ENCODE measurements at regions not wholly inside any gene's neighbourhood (a gene's known extent, or its start where the extent isn't known, plus 50 kb on each side); places are given as distances from the start of the nearest gene placed in this dataset.

DNA sequence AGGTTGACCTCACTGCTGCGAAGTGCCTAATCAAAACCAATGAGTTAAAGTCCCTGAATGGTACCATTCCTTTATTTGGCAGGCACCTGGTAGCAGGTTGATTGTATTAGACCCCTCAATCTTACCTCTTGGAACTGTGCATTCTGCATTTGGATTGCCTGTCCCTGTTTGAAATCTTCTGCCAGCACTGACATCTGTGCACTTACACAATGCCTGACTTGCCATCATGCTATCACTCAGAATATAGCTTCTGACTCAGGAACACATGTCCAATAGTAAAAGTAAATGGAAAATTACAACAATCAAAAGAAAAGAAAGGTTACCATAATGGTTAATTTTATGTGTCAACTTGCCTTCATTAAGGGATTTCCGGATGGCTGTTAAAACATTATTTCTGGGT is 366.0 kb upstream of the PDGFD start:
- Histone ChIP-seq H2AFZ (ENCODE audit: low read length, unreplicated experiment) (no peak overlapping the region), H3K27me3 (ENCODE audit: insufficient read depth, low read length) (no peaks in the 10 kb centered on the region), H3K27ac (ENCODE audit: low read depth, low read length) (no peak overlapping the region), H3K4me3 (ENCODE audit: low read depth, low read length) (no peak overlapping the region), H3K79me2 (ENCODE audit: control insufficient read depth, insufficient read depth, low read length, unreplicated experiment) (no peaks in the 10 kb centered on the region), H3K36me3 (ENCODE audit: insufficient read depth, low read length) (no peaks in the 10 kb centered on the region), H3K4me1 (ENCODE audit: control insufficient read depth, insufficient read depth, low read length, unreplicated experiment) (peaks cover 12% of the 10 kb centered on the region)

DNA sequence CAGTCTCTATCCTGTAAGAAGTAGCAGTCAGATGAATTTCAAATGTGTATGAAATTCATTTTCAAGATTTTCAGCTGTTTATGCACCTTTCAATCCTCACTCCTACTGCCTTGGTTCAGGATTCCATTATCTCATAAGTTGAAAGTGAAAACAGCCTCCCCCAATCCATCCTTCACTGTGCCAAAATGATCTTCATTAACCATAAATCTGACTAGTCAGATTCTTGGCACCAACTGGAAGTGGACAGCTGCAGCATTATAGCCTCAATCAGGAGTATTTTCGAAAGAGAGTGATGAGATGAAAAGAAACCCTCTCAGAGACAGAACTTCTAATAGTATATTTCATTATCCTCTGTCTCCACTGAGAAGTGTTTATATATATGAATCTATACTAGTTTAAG is 365.3 kb upstream of the PDGFD start:
- peaks cover 6% of the 10 kb centered on the region for H3K4me1 ChIP-seq (ENCODE audit: control insufficient read depth, insufficient read depth, low read length, unreplicated experiment)
- no peak overlapping the region for H2AFZ ChIP-seq (ENCODE audit: low read length, unreplicated experiment)
- H3K79me2 ChIP-seq (ENCODE audit: control insufficient read depth, insufficient read depth, low read length, unreplicated experiment), result no peaks in the 10 kb centered on the region
- no peaks in the 10 kb centered on the region for H3K36me3 ChIP-seq (ENCODE audit: insufficient read depth, low read length)
- H3K4me3 ChIP-seq (ENCODE audit: low read depth, low read length), result no peak overlapping the region
- no peaks in the 10 kb centered on the region for H3K27me3 ChIP-seq (ENCODE audit: insufficient read depth, low read length)
- no peak overlapping the region for H3K27ac ChIP-seq (ENCODE audit: low read depth, low read length)

DNA sequence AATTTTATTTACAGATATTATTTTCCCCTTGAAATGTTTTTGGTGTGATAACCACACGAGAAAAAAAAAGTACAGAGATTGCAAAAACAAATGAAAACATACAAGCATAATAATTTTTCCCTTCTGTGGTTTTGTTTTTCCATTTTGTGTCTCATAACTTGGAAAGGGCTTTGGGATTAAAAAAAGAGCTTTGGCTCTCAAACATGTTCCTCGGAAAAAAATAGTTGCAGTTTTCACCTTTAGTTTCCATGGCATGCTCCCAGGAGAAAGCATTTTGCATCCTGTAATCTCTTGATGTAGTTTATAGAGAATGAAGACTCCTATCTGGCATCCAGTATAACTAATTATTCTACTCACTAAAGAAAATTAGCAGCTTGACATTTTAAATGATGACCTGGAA is 362.1 kb upstream of the PDGFD start:
- Histone ChIP-seq H3K4me3 (ENCODE audit: low read depth, low read length) (no peak overlapping the region), H2AFZ (ENCODE audit: low read length, unreplicated experiment) (no peak overlapping the region), H3K36me3 (ENCODE audit: insufficient read depth, low read length) (no peaks in the 10 kb centered on the region), H3K27ac (ENCODE audit: low read depth, low read length) (no peak overlapping the region), H3K79me2 (ENCODE audit: control insufficient read depth, insufficient read depth, low read length, unreplicated experiment) (no peaks in the 10 kb centered on the region), H3K27me3 (ENCODE audit: insufficient read depth, low read length) (no peaks in the 10 kb centered on the region), H3K4me1 (ENCODE audit: control insufficient read depth, insufficient read depth, low read length, unreplicated experiment) (no peaks in the 10 kb centered on the region)

DNA sequence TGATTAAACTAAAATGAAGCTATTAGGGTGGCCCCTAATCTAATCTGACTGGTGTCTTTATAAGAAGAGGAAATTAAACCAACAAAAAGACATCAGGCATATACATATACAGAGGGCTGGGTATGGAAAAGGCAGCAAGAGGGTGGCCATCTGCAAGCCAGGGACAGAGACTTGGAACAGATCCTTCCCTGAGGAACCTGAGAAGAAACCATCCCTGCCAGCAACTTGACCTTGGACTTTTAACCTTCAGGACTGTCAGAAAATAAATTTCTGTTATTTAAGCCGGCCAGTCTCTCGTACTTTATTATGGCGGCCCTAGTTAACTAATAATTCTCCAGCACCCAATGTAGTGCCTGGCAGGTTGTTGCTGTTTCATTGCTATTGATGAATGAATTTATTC is 361.5 kb upstream of the PDGFD start:
- Histone ChIP-seq H3K27ac (ENCODE audit: low read depth, low read length) (no peak overlapping the region), H3K27me3 (ENCODE audit: insufficient read depth, low read length) (no peaks in the 10 kb centered on the region), H2AFZ (ENCODE audit: low read length, unreplicated experiment) (no peak overlapping the region), H3K4me1 (ENCODE audit: control insufficient read depth, insufficient read depth, low read length, unreplicated experiment) (no peaks in the 10 kb centered on the region), H3K79me2 (ENCODE audit: control insufficient read depth, insufficient read depth, low read length, unreplicated experiment) (no peaks in the 10 kb centered on the region), H3K36me3 (ENCODE audit: insufficient read depth, low read length) (no peaks in the 10 kb centered on the region), H3K4me3 (ENCODE audit: low read depth, low read length) (no peak overlapping the region)

DNA sequence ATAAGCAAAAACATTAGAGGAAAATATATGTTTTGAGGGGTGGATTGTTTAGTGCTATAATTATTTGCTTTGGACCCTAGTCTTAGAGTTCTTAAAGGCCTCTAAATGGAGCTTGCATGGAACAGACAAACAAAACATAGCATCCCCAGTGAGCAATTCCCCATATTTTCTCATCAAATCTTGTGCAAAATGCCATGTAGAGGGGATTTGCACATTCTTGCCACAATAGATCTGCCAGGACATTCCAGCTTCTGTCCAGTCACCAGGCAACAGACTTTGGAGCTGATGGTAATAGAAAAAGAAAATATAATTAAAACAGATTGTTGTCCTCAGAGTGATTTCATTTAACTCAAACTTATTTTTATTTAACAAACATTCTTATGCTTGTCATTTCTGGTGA is 360.3 kb upstream of the PDGFD start:
- Histone ChIP-seq H3K27ac (ENCODE audit: low read depth, low read length) (no peak overlapping the region), H2AFZ (ENCODE audit: low read length, unreplicated experiment) (no peak overlapping the region)

DNA sequence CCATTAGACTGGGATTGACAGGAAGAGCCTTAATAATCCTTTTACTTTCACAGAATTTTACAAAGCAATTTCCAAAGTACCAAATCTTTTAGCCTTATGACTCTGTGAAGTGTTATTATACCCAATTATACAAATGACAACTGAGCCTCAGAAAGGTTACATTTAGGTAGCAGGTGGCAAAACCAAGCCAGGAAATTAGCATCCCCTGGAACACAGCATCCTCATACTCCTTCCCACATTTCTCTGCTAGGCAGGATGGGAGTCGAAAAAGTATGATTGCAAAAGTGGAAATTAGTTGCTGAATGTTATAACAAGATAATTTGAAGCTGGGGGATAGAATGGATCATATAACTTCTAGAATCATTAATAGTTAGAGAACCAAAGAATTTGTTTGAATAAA is 359.7 kb upstream of the PDGFD start:
- H3K36me3 ChIP-seq (ENCODE audit: insufficient read depth, low read length), result no peaks in the 10 kb centered on the region
- no peaks in the 10 kb centered on the region for H3K27me3 ChIP-seq (ENCODE audit: insufficient read depth, low read length)
- H3K27ac ChIP-seq (ENCODE audit: low read depth, low read length), result no peak overlapping the region
- no peak overlapping the region for H3K4me3 ChIP-seq (ENCODE audit: low read depth, low read length)
- H3K79me2 ChIP-seq (ENCODE audit: control insufficient read depth, insufficient read depth, low read length, unreplicated experiment), result no peaks in the 10 kb centered on the region
- no peaks in the 10 kb centered on the region for H3K4me1 ChIP-seq (ENCODE audit: control insufficient read depth, insufficient read depth, low read length, unreplicated experiment)
- no peak overlapping the region for H2AFZ ChIP-seq (ENCODE audit: low read length, unreplicated experiment)

More for the DNA sequence above, 360.3 kb upstream of the PDGFD start:
- no peaks in the 10 kb centered on the region for H3K4me1 ChIP-seq (ENCODE audit: control insufficient read depth, insufficient read depth, low read length, unreplicated experiment)
- no peak overlapping the region for H3K4me3 ChIP-seq (ENCODE audit: low read depth, low read length)
- H3K27me3 ChIP-seq (ENCODE audit: insufficient read depth, low read length), result no peaks in the 10 kb centered on the region
- no peaks in the 10 kb centered on the region for H3K79me2 ChIP-seq (ENCODE audit: control insufficient read depth, insufficient read depth, low read length, unreplicated experiment)
- H3K36me3 ChIP-seq (ENCODE audit: insufficient read depth, low read length), result no peaks in the 10 kb centered on the region

DNA sequence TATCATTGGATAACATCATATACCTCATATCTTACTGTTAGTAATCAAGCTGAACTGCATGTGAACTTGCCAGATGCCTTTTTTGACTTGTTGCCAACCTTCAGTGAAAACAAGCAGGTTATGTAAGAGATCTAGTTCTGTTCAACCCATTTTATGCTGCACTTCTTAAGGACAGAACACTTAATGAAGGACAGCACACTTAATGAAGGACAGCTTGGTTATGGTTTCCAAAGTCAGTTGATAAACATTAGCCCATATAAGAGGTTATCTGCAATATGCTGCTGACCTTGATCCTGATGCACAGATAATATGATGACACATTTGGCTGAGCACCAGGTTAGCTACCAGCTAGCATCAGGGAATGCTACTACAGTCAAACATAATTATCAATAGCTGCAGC is 358.7 kb upstream of the PDGFD start:
- H3K79me2 ChIP-seq (ENCODE audit: control insufficient read depth, insufficient read depth, low read length, unreplicated experiment), result no peaks in the 10 kb centered on the region
- H2AFZ ChIP-seq (ENCODE audit: low read length, unreplicated experiment), result no peak overlapping the region
- H3K27ac ChIP-seq (ENCODE audit: low read depth, low read length), result no peak overlapping the region
- H3K4me3 ChIP-seq (ENCODE audit: low read depth, low read length), result no peak overlapping the region
- no peaks in the 10 kb centered on the region for H3K4me1 ChIP-seq (ENCODE audit: control insufficient read depth, insufficient read depth, low read length, unreplicated experiment)
- no peaks in the 10 kb centered on the region for H3K27me3 ChIP-seq (ENCODE audit: insufficient read depth, low read length)
- no peaks in the 10 kb centered on the region for H3K36me3 ChIP-seq (ENCODE audit: insufficient read depth, low read length)

DNA sequence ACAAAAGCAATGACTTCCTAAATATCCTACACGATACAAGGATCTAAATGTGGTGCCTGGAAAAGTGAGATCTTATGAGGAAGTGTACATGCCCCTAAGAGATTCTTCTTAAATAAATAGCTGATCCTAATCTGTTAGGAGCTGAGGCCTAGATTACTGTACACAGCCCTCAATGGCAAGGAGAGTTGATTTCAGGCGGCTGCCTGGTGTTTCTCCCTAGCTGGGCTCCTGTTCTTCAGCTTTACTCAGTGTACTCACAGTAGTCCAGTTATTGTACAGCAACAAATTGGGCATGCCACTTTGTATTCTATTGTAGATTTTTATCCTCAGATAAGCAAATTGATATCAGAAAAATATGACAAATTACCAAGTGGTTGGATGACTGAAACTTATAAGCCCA is 358.2 kb upstream of the PDGFD start:
- H3K4me1 ChIP-seq (ENCODE audit: control insufficient read depth, insufficient read depth, low read length, unreplicated experiment), result no peaks in the 10 kb centered on the region
- H3K36me3 ChIP-seq (ENCODE audit: insufficient read depth, low read length), result no peaks in the 10 kb centered on the region
- no peaks in the 10 kb centered on the region for H3K27me3 ChIP-seq (ENCODE audit: insufficient read depth, low read length)
- no peaks in the 10 kb centered on the region for H3K79me2 ChIP-seq (ENCODE audit: control insufficient read depth, insufficient read depth, low read length, unreplicated experiment)
- no peak overlapping the region for H3K4me3 ChIP-seq (ENCODE audit: low read depth, low read length)
- H2AFZ ChIP-seq (ENCODE audit: low read length, unreplicated experiment), result no peak overlapping the region
- no peak overlapping the region for H3K27ac ChIP-seq (ENCODE audit: low read depth, low read length)

DNA sequence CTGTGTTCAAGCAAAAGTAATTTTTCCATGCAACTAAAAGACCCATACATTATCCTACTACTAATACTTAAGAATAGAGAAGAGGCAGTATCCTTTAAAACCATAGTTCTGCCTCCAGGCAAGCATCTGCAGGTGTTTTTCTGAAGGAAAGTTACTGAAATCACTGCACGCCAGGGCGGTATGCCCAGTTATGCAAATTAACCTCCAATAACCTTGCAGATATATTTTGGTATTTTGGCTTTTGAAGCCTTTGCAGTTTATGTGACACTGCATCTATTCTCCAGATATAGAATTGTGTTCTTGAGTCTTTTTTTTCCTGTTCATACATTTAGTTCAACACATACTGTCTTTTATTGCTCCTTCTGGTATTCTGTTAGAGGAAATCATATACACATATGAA is 346.2 kb upstream of the PDGFD start:
- Histone ChIP-seq H3K4me1 (ENCODE audit: control insufficient read depth, insufficient read depth, low read length, unreplicated experiment) (no peaks in the 10 kb centered on the region), H3K27me3 (ENCODE audit: insufficient read depth, low read length) (no peaks in the 10 kb centered on the region), H2AFZ (ENCODE audit: low read length, unreplicated experiment) (no peak overlapping the region), H3K4me3 (ENCODE audit: low read depth, low read length) (no peak overlapping the region), H3K36me3 (ENCODE audit: insufficient read depth, low read length) (no peaks in the 10 kb centered on the region), H3K27ac (ENCODE audit: low read depth, low read length) (no peak overlapping the region), H3K79me2 (ENCODE audit: control insufficient read depth, insufficient read depth, low read length, unreplicated experiment) (no peaks in the 10 kb centered on the region)

DNA sequence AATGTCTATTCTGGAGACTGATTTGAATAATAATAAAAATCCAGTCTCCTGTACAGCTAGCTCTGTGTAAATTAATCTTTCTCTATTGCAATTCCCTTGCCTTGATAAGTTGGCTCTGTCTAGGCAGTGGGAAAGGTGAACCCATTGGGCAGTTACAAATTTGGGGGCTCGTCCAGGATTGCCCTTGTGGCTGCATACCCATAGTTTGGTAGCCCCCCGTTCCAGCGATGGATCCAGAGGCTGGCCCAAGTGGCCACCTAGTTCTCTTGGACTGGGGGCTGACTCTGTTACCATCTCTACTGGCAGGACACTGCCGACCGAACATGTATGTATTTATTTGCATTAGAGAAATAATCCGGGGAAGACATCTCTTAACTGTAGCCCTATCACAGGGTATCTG is 326.2 kb upstream of the PDGFD start:
- Histone ChIP-seq H3K79me2 (ENCODE audit: control insufficient read depth, insufficient read depth, low read length, unreplicated experiment) (no peaks in the 10 kb centered on the region), H3K4me1 (ENCODE audit: control insufficient read depth, insufficient read depth, low read length, unreplicated experiment) (peaks cover 8% of the 10 kb centered on the region), H3K36me3 (ENCODE audit: insufficient read depth, low read length) (no peaks in the 10 kb centered on the region), H2AFZ (ENCODE audit: low read length, unreplicated experiment) (no peak overlapping the region), H3K27me3 (ENCODE audit: insufficient read depth, low read length) (no peaks in the 10 kb centered on the region), H3K27ac (ENCODE audit: low read depth, low read length) (no peak overlapping the region), H3K4me3 (ENCODE audit: low read depth, low read length) (no peak overlapping the region)

DNA sequence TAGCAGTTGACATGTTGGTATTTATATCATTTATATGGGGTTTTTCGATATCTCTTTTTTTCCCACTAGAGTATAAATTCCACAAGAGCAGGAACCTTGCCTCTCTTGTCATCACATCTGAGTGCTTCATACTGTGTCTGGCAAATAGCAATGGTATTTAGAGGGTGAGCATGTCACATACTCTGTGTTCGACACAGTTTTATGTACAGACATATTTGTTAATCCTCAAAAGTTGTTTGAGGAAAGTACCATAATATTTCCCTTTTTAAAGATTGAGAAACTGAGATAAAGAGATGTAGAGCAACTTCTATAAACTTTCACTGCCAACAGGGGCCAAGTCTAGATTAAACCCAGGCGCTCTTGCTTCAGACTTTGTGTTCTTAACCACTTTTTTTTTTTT is 324.6 kb upstream of the PDGFD start:
- Histone ChIP-seq H3K36me3 (ENCODE audit: insufficient read depth, low read length) (no peaks in the 10 kb centered on the region), H3K4me1 (ENCODE audit: control insufficient read depth, insufficient read depth, low read length, unreplicated experiment) (peaks cover 8% of the 10 kb centered on the region), H2AFZ (ENCODE audit: low read length, unreplicated experiment) (no peak overlapping the region), H3K4me3 (ENCODE audit: low read depth, low read length) (no peak overlapping the region), H3K79me2 (ENCODE audit: control insufficient read depth, insufficient read depth, low read length, unreplicated experiment) (no peaks in the 10 kb centered on the region), H3K27ac (ENCODE audit: low read depth, low read length) (no peak overlapping the region), H3K27me3 (ENCODE audit: insufficient read depth, low read length) (no peaks in the 10 kb centered on the region)
